ENCODE measurements at regions not wholly inside any gene's neighbourhood (a gene's known extent, or its start where the extent isn't known, plus 50 kb on each side); places are given as distances from the start of the nearest gene placed in this dataset.

GRCh38 chrX:10900585-10901289, 210.4 kb upstream of the HCCS start:
- DNase-seq (ENCODE audit: low read depth in 2 of 2) = no peak

- DNase-seq (ENCODE audit: low read depth in 2 of 2) = no peak
Observed at GRCh38 chrX:10901290-10901633, 209.9 kb upstream of the HCCS start.

- DNase-seq (ENCODE audit: low read depth in 2 of 2) = no peak
Observed at GRCh38 chrX:10902001-10902400, 209.1 kb upstream of the HCCS start.

DNA sequence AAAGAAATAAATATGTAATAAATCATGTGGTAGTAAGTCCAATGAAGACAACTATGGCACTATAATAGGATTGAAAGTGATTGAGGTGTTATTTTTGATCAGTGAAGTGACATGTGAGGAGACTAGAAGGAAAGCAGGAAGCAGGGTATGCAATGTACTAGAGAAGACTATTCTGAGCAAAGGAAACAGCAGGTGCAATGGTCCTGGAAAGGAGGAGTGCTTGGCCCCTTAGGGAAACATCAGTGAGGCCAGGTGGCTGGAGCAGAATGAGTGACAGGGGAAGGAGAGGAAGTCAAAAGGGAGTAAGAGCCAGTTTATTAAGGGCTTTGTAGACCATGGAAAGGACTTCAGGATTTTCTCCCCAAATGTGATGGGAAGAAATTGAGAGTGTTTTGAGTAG, 207.6 kb upstream of the HCCS start:
- DNase-seq (ENCODE audit: low read depth in 2 of 2) = no peak

GRCh38 chrX:10904220-10904619, 206.9 kb upstream of the HCCS start:
- DNase-seq (ENCODE audit: low read depth in 2 of 2) = no peak

DNA sequence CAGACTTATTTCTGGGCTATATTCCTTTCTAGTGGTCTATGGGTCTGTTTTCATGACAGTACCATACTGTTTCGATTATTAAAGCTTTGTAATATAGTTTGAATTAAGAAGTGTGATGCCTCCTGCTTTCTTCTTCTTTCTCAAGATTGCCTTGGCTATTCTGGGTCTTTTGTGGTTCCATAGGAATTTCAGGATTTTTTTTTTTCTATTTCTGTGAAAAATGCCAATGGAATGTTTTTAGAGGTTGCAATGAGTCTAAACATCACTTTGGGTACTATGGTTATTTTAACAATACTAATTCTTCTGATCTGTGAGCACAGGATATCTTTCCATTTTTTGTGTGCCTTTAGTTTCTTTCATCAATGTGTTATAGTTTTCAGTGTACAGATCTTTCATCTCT, 204.3 kb upstream of the HCCS start:
- no peak for DNase-seq (ENCODE audit: low read depth in 2 of 2)

DNA sequence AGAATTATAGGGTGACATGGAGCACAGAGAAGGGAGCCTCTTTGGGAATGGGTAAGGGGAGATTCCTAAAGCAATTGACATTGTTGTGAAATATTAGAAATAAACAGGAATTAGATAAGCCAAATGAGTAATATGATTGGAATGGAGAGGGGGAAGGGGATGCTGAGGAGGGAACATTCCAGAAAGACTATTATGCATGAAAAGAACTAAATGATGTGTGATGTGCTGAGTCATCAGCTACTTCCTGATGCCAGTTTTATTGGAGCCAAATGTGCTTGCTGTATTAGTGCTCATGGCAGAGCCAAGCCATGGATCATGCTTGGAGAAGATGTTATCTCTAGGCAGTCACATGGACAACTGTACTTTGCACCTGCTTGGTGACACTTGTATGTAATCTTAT, 189.0 kb upstream of the HCCS start:
- no peak for DNase-seq (ENCODE audit: low read depth in 2 of 2)

DNA sequence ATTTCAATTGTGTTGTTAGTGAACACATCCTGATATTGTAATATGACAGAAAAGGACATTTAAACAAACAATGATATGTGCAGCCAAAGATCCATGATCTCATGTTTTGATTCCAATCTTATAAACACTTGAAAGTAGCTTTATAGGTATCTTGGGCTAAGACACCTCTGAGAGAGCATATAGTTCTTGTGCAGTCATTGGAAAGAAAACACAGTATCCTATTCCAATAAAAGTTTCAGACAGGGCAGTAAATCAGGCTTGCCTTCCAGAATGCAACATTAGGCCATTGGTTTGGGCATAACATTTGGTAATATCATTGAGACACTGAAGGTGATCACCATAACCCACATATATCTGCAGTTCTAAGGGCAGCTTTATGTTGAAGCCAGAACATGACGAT, 188.3 kb upstream of the HCCS start:
- no peak for DNase-seq (ENCODE audit: low read depth in 2 of 2)

DNA sequence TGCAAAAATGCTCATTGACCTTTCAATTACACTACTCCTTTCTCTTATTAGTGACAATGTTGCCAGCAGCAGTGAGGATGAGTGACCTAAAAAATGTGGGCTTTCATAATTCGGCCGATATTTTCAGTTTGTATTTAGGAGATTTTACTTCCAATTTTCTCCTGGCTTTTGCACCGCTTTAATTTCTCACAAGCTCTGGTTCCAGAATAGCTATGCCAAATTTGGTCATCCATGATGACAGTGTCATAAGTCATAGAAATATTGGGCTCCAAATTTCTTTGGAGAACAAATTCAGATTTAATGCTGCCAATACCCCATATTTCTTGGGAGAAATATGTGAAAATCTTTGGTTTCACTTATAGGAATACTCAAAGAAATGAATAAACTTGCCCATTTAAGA, 187.7 kb upstream of the HCCS start:
- DNase-seq (ENCODE audit: low read depth in 2 of 2) = no peak

DNA sequence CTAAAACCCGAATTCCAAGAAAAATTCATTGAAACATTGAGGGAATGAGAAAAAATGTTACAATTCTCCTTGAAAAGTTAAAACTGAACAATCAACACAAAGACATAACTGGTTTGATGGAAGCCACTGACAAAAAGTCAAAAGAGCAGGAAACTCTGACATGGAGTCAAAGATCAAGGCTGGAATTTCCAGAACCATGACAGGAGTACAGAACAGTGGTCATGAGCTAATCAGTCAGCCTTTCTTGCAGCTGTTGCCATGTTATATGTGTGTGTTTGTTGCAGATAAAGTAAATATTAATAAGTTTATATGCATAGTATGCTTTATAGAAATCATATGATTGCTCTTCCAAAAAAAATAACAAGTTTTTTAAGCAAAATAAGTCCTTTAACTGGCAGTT, 184.7 kb upstream of the HCCS start:
- DNase-seq (ENCODE audit: low read depth in 2 of 2) = no peak

GRCh38 chrX:10926891-10927290, 184.2 kb upstream of the HCCS start:
- no peak for DNase-seq (ENCODE audit: low read depth in 2 of 2)

DNA sequence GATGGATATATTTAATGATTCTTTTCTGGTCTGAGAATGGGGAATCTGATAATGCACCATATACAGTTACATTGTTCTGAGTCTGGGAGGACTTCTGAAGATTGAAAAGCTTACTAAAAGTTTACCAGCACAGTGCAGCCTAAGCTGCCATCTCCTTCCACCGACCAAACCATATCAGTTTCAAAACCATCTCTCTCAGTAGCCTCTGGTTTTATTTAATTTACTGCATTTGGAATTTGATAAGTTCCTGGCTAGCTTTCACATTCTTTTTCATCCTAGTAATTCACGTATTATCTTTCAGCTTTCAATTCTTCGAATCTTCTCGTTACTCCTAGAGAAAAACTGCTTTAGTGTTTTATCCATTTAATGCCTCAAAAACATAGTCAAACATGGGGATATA, 181.4 kb upstream of the HCCS start:
- no peak for DNase-seq (ENCODE audit: low read depth in 2 of 2)

DNA sequence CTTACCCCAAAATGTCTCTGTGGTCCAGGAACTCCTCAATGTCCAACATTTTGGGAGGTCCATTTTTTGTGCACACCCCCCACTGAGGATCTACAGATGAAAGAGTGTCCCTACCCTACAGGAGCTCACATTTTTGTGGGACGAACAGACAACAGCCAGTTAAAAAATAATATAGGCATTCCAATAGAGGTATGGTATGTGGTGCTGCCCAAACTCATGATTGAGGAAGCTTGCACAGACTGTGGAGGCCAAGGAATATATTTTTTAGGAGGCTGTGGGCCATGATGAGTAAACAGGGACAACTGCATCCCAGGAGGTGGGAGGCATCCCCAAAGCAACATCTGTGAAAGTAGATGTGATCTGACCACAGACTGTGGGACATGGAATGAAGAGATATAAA, 181.0 kb upstream of the HCCS start:
- no peak for DNase-seq (ENCODE audit: low read depth in 2 of 2)

DNA sequence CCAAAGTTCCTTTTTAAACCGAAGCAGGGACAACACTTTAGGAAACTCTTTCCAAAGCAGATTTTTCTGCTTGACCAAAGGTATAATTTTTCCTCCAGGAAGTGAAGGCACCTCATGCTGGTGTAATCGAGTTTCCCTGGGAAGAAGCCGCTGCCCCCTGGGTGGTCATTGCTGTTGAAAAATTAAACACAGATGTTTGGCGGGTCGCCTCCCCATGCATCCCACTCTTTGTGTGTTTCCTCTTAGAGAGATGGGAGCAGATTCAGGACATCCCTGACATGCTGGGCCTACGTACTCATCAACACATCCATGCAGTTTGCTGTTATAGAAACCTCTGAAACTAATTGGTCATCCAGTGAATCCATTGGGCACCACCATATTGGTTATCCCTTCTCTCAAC, 179.2 kb upstream of the HCCS start:
- DNase-seq (ENCODE audit: low read depth in 2 of 2) = no peak

- DNase-seq (ENCODE audit: low read depth in 2 of 2) = no peak
Observed at GRCh38 chrX:10932842-10933440, 178.2 kb upstream of the HCCS start.

DNA sequence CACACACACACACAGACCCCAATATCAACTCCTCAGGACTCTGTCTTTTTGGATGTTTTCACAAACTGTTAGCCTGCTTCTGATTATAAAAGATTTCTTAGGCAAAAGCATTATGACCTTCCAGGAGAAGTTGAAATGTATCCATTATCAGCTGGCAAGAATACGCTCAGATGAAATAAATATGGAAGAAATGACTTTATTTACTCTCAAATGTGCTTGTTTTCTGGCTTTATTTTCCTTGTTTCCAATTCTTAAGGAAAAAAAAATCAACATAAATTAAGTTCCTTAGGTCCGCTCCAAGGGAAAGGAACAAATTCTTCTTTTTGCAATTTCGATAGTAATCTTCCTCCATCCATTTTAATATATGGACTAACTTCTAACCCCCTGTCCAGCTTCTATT, 175.6 kb upstream of the HCCS start:
- DNase-seq (ENCODE audit: low read depth in 2 of 2) = no peak

DNA sequence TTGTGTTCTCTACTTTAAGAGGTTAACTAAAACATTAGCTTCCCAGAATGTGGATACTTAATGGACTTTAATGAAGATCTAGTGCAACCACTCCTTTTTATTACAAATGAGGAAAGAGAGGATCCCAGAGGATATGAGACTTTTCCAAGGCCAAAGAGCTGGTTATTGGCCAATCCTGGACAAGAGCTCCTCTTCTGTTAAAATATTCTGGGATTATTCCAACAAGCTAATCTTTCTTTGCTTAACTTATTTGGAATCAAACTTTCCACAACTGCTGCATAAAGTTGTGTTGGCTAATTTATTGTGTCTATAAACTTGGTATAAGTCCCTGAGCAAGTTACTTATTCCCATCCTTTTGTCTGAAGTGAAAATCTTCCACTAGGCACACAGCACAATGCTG, 174.2 kb upstream of the HCCS start:
- DNase-seq (ENCODE audit: low read depth in 2 of 2) = no peak

DNA sequence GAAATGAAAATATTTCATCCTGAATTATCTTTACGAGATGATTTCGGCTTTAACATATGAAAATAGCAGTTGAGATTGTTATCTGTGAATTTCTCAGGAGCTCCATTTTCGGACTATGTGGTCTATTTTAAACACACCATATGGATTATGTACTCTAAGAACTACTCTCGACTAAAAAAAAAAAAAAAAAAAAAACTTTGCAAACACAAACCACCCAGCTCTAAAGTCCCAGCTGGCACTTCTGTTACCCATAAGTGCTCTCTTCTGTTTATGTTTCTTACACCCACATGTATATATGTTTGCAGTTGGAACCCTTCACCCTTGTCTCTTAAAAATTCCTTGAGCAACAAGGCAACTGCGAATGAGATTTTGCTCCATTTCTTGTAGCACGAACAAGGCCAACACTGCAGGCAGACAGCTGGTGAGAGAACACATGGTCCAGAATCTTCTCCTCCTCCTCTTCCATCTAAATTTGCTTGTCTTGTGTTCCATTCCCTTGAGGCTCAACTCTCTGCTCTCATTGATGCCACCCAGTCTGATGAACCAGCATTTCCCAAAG, 172.7 kb upstream of the HCCS start:
- DNase-seq (ENCODE audit: low read depth in 2 of 2) = no peak

DNA sequence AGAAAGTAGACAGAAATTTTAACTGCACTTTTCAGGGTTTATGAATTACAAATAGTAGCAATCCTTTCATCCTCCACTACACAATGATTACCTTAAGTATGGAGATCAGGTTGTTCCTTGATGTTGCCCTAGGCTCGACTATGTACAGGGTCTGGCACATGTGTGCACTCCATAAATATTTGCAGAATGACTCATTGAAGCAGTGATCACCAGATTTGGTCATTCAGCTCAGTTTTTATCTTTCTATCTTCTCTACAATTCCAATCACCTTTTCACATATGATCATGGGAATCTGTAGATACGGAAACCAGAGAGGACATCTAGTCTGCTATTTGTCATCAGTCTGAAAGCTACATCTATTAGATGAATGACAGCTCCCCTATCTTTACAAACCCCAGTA, 171.7 kb upstream of the HCCS start:
- no peak for DNase-seq (ENCODE audit: low read depth in 2 of 2)

DNA sequence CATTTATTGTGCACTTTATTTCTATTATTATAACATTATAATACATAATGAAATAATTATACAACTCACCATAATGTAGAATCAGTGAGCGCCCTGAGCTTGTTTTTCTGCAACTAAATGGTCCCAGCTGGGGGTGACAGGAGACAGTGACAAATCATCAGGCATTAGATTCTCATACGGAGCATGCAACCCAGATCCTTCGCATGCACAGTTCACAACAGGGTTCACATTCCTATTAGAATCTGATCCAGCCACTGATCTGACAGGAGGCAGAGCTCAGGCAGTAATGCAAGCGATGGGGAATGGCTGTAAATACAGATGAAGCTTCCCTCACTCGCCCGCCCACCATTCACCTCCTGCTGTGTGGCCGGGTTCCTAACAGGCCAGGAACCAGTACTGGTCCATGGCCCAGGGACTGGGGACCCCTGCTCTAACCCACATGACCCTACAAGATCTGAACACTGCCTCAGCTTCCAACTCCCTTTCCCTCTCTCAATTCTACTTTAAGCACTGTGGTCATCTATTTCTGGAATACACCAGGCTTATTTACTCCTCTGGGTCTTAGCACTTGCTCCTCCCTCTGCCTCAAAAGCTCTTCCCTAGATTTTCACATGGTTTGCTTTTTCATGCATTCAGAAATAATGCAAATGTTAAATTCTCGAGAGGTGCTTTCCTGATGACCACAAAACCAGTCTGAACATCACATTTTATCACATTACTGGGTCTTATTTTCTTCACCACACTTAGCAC, 166.8 kb upstream of the HCCS start:
- DNase-seq (ENCODE audit: low read depth in 2 of 2) = no peak

DNA sequence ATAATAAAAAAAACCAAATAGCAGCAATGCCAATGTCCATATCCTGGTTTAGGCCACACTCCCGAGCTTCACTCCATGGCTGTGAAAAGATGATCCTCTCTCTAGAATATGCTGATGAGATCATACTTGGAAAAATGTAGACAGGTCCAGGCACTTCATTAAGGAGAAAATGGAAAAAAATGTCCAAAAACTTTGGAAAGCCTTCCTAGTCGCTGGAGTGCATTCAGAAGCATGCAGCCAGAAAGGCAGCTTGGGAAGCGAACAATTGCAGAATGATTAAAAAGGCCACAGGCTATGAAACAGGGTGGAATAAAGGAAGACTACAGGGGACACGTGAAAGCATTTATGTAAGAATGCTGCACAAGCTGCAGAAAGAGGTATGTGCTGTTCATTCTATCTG, 165.6 kb upstream of the HCCS start:
- no peak for DNase-seq (ENCODE audit: low read depth in 2 of 2)

- DNase-seq (ENCODE audit: low read depth in 2 of 2) = no peak
Observed at GRCh38 chrX:10949541-10949940, 161.6 kb upstream of the HCCS start.

GRCh38 chrX:10952619-10953018, 158.5 kb upstream of the HCCS start:
- DNase-seq (ENCODE audit: low read depth in 2 of 2) = no peak
